K562 (cell line): ENCODE measurements at regions not wholly inside any gene's neighbourhood (a gene's known extent, or its start where the extent isn't known, plus 50 kb on each side); places are given as distances from the start of the nearest gene placed in this dataset.
"Not testable (repeated sequence)": the region's sequence is repeated elsewhere in the genome, so short reads cannot be mapped to it uniquely, and the experiment has no call there.

ENCODE experiments used
- ATAC-seq: fragments of 200-7000 bp; cut with Tn5 transposase; 3 replicates; pipeline ENCODE4 v1.9.1; 2020; ENCODE audit warnings: moderate library complexity
- BruUV-seq: library from RNA; stranded (reverse); fragments of 400-500 nt; replicated peaks from 2 replicates; lab custom pipeline; 2021; lab: Mats Ljungman, UMichigan
- CTCF ChIA-PET: fragments of 300-600 bp; formaldehyde crosslinking; extraction: SDS; loops from one replicate; lab custom pipeline; 2021; ENCODE audit warnings: low intra/inter-chr PET ratio; lab: Yijun Ruan, JAX
- POLR2A ChIA-PET: fragments of 300-600, 350-650 bp; sonication (Branson Sonifier 250); formaldehyde crosslinking; extraction: SDS; loops from one replicate; lab custom pipeline; 2021; ENCODE audit warnings: antibody characterized with exemption, inconsistent platforms; lab: Yijun Ruan, JAX
- DNase-seq, 4 experiments: peaks; one replicate each; pipeline versions ENCODE4 v3.0.0 to v3.0.0-alpha.2; 2011 to 2018; ENCODE audit warnings: low spot score in 3 of 4, mixed read lengths in 3 of 4; ENCODE audit errors: extremely low read depth in 1 of 4
- FAIRE-seq: peaks from 2 replicates; lab custom pipeline; 2011; peaks lifted over from hg19 to GRCh38; lab: Jason Lieb, UNC
- H2AFZ ChIP-seq: 2 replicates; pipeline ENCODE4 v1.6.0; 2011; ENCODE audit warnings: low read depth, low read length, control low read depth, inconsistent platforms
- H3K27ac ChIP-seq: fragments of 200-600 bp; 3 replicates; pipeline ENCODE4 v1.8.0; 2011; ENCODE audit warnings: low read depth, mild to moderate bottlenecking, control low read depth, inconsistent platforms, low read length, moderate library complexity, mixed read lengths; ENCODE audit errors: extremely low read depth
- H3K27me3 ChIP-seq, 2 experiments: fragments of 300-600 bp in 1 of 2; 2 replicates in 1 of 2; 3 replicates in 1 of 2; pipeline versions ENCODE4 v1.6.0 to v1.8.0; 2011; ENCODE audit warnings: inconsistent platforms in 2 of 2, low read length in 2 of 2, mild to moderate bottlenecking in 1 of 2, mixed read lengths in 1 of 2, moderate library complexity in 1 of 2; ENCODE audit not compliant: control insufficient read depth in 2 of 2, insufficient read depth in 2 of 2
- H3K36me3 ChIP-seq: fragments of 300-600 bp; 3 replicates; pipeline ENCODE4 v1.8.0; 2011; ENCODE audit warnings: mild to moderate bottlenecking, low read length, inconsistent platforms; ENCODE audit not compliant: control insufficient read depth, insufficient read depth
- H3K4me1 ChIP-seq, 2 experiments: fragments of 200-600 bp in 1 of 2; replicated peaks in 1 of 2; 2 replicates in 1 of 2; 3 replicates in 1 of 2; pipeline versions ENCODE4 v1.5.1 to v1.8.0; 2011; ENCODE audit warnings: inconsistent platforms in 2 of 2, low read length in 2 of 2, mild to moderate bottlenecking in 1 of 2, mixed read lengths in 1 of 2, moderate library complexity in 1 of 2; ENCODE audit not compliant: control insufficient read depth in 2 of 2, insufficient read depth in 2 of 2
- H3K4me2 ChIP-seq: 2 replicates; pipeline ENCODE4 v1.6.1; 2011; ENCODE audit warnings: low read length, control low read depth, inconsistent platforms, mixed read lengths; ENCODE audit not compliant: insufficient read depth
- H3K4me3 ChIP-seq: fragments of 200-600 bp; sonication (generic), shearing (Covaris generic); 2 replicates; pipeline ENCODE4 v1.5.1; 2016; ENCODE audit warnings: control low read depth, inconsistent platforms
- H3K79me2 ChIP-seq: fragments of 200-600 bp; 3 replicates; pipeline ENCODE4 v1.8.0; 2011; ENCODE audit warnings: low read length, inconsistent platforms; ENCODE audit not compliant: control insufficient read depth, insufficient read depth
- H3K9ac ChIP-seq, 2 experiments: 2 replicates each; pipeline versions ENCODE4 v1.6.0 to v1.6.1; 2011; ENCODE audit warnings: low read depth in 2 of 2, low read length in 2 of 2, control low read depth in 1 of 2, inconsistent platforms in 1 of 2, mild to moderate bottlenecking in 1 of 2, mixed read lengths in 1 of 2; ENCODE audit not compliant: insufficient read depth in 1 of 2
- H3K9me1 ChIP-seq: one replicate; pipeline ENCODE4 v1.6.0; 2011; ENCODE audit warnings: inconsistent platforms, mild to moderate bottlenecking, low read length, moderate library complexity; ENCODE audit not compliant: control insufficient read depth, insufficient read depth
- H3K9me3 ChIP-seq: replicated peaks from 2 replicates; pipeline ENCODE4 v1.5.1; 2011; ENCODE audit warnings: low read depth, low read length, inconsistent platforms; ENCODE audit not compliant: control insufficient read depth, insufficient read depth
- H4K20me1 ChIP-seq: replicated peaks from 2 replicates; pipeline ENCODE4 v1.6.1; 2011; ENCODE audit warnings: low read length, inconsistent platforms, mixed read lengths; ENCODE audit not compliant: control insufficient read depth, insufficient read depth
- CREM ChIP-seq: IDR thresholded peaks from 2 replicates; pipeline ENCODE4 v1.6.1; 2014; ENCODE audit warnings: antibody characterized with exemption, low read depth
- GABPB1 ChIP-seq: sonication (generic); formaldehyde crosslinking; IDR thresholded peaks from 2 replicates; pipeline ENCODE4 v1.8.0; 2022; ENCODE audit warnings: mild to moderate bottlenecking, missing genetic modification reagents
- MAFG ChIP-seq: fragments of 450-650 bp; conservative IDR thresholded peaks from 2 replicates; pipeline ENCODE4 v1.6.1; 2016; ENCODE audit warnings: missing genetic modification characterization, missing compliant biosample characterization
- SP1 ChIP-seq: sonication (generic); formaldehyde crosslinking; IDR thresholded peaks from 2 replicates; pipeline ENCODE4 v1.8.1; 2022; ENCODE audit warnings: mild to moderate bottlenecking, missing genetic modification reagents
- WGBS: fragments of 100-300 bp; shearing (Covaris generic); methylation state at CpG from one replicate; pipeline ENCODE4 v1.1.6; 2016; ENCODE audit warnings: low coverage, mixed read lengths; ENCODE audit not compliant: insufficient coverage; ENCODE audit errors: missing lambda C conversion rate; 5-methylcytosine and 5-hydroxymethylcytosine counted together
- in situ Hi-C: fragments of 300-500 bp; cut with MboI; formaldehyde crosslinking; loops from 4 replicates; pipeline ENCODE4 v1.15.0; 2018; ENCODE audit warnings: inconsistent platforms, mixed read lengths
- intact Hi-C: fragments of 100-400 bp; cut with micrococcal nuclease; formaldehyde crosslinking; loops from 2 replicates; pipeline ENCODE4 v1.14.2; 2022

DNA sequence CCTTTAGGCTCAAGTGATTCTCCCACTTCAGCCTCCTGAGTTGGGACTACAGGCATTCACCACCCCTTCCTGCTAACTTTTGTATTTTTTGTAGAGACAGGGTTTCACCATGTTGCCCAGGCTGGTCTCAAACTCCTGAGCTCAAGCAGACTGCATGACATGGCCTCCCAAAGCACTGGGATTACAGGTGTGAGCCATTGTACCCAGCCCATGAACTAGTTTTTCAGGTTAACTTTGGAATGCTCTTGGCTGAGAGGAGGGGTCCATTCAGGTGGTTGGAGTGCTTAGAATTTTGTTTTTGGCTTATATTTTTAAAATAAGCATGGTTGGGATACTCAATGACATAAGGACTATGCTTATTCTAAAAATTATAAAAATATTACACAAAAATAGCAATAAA is 355.7 kb upstream of the MAGEB16 start:
- intact Hi-C loops (no loop called here), in situ Hi-C loops (no loop called here)
- TF ChIP-seq SP1 (CRISPR knock-in tag) (no peak), CREM (no peak), MAFG (tag) (no peak), GABPB1 (CRISPR knock-in tag) (no peak)
- no peaks in the 10 kb centered on the region for H3K9me3 ChIP-seq
- H3K4me2 ChIP-seq, result no peak overlapping the region
- CTCF ChIA-PET, result no interaction called here
- no peaks in the 10 kb centered on the region for H4K20me1 ChIP-seq
- POLR2A ChIA-PET, result no interaction called here
- H3K4me1 ChIP-seq, result no peaks in the 10 kb centered on the region
- H3K9me1 ChIP-seq, result no peaks in the 10 kb centered on the region
- no TSS peak for BruUV-seq
- H3K79me2 ChIP-seq, result no peaks in the 10 kb centered on the region
- H3K9ac ChIP-seq, result no peak overlapping the region
- ATAC-seq, result no peak
- no peaks in the 10 kb centered on the region for H3K36me3 ChIP-seq
- no peak for DNase-seq
- FAIRE-seq, result no peak
- H2AFZ ChIP-seq, result no peak overlapping the region
- no peak overlapping the region for H3K27ac ChIP-seq
- H3K4me3 ChIP-seq, result no peak overlapping the region
- no peaks in the 10 kb centered on the region for H3K27me3 ChIP-seq

DNA sequence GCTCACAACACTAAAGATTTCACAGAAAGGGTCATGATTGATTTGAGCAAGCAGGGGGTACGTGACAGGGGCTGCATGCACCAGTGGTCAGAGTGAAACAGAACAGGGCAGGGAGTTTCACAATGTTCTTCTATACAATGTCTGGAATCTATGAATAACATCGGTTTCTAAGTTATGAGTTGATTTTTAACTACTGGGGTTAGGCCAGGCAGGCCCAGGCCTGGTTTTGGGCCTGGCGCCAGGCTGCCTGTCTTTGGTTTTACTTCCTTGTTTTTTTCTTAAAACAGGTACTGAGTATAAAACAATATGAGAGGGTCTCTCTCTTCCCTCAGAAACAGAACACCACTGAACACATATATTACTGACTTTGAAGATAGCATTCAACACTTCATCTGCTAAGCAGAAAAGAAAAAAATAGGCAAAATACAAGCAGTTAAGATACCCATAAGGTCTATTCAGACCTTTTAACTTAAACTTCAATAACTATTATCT is 355.0 kb upstream of the MAGEB16 start:
- H3K4me2 ChIP-seq, result not testable (repeated sequence)
- WGBS, result 0% methylated on average over 2 of the region's 3 CpGs

More for the DNA sequence above, 355.0 kb upstream of the MAGEB16 start:
- H3K4me1 ChIP-seq, CTCF ChIA-PET, H2AFZ ChIP-seq, H3K36me3 ChIP-seq, FAIRE-seq, H3K9ac ChIP-seq, H3K9me1 ChIP-seq, ATAC-seq, in situ Hi-C loops, H4K20me1 ChIP-seq, H3K27me3 ChIP-seq, H3K4me3 ChIP-seq, DNase-seq, H3K27ac ChIP-seq, intact Hi-C loops, H3K9me3 ChIP-seq, BruUV-seq, H3K79me2 ChIP-seq, POLR2A ChIA-PET: not testable (repeated sequence)
